ENCODE measurements at regions not wholly inside any gene's neighbourhood (a gene's known extent, or its start where the extent isn't known, plus 50 kb on each side); places are given as distances from the start of the nearest gene placed in this dataset.
"Not testable (repeated sequence)": the region's sequence is repeated elsewhere in the genome, so short reads cannot be mapped to it uniquely, and the experiment has no call there.

- TF ChIP-seq, protein P1, sequence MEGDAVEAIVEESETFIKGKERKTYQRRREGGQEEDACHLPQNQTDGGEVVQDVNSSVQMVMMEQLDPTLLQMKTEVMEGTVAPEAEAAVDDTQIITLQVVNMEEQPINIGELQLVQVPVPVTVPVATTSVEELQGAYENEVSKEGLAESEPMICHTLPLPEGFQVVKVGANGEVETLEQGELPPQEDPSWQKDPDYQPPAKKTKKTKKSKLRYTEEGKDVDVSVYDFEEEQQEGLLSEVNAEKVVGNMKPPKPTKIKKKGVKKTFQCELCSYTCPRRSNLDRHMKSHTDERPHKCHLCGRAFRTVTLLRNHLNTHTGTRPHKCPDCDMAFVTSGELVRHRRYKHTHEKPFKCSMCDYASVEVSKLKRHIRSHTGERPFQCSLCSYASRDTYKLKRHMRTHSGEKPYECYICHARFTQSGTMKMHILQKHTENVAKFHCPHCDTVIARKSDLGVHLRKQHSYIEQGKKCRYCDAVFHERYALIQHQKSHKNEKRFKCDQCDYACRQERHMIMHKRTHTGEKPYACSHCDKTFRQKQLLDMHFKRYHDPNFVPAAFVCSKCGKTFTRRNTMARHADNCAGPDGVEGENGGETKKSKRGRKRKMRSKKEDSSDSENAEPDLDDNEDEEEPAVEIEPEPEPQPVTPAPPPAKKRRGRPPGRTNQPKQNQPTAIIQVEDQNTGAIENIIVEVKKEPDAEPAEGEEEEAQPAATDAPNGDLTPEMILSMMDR (IDR thresholded peaks at IDR 0.05; ENCODE audit: control insufficient read depth, insufficient read depth, low read depth, low read length, missing control alignments): no peak
Measured at GRCh38 chr2:52269696-52270485, 1238.0 kb upstream of the NRXN1 start.

DNA sequence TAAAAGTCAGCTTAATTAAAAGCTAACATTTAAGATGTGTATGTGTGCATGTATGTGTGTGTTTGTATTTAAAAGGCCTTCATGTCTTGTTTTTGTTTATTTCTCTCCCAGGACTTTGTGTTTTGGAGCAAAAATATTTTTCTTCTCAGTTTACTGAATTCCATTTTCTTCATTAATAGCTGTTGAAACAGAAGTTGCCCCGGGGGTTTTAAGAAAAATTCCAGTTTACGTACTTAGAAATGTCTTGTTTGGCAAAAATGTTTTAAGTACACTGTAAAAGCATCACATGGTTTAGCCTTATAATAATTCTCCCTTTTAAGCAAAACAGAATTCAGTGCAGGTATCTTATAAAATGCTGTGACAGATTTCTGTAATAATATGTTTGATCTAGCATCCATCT is 1233.0 kb upstream of the NRXN1 start:
- no peak for DNase-seq (ENCODE audit: low read depth)
- no peak overlapping the region for H3K4me3 ChIP-seq (ENCODE audit: control insufficient read depth, low read depth, low read length)
- TF ChIP-seq, protein P1 (IDR thresholded peaks at IDR 0.05; ENCODE audit: control insufficient read depth, insufficient read depth, low read depth, low read length, missing control alignments): no peak

More at GRCh38 chr2:52269696-52270485, 1238.0 kb upstream of the NRXN1 start:
- H3K4me3 ChIP-seq (ENCODE audit: control insufficient read depth, low read depth, low read length): no peak overlapping the region
- DNase-seq (ENCODE audit: low read depth): no peak

DNA sequence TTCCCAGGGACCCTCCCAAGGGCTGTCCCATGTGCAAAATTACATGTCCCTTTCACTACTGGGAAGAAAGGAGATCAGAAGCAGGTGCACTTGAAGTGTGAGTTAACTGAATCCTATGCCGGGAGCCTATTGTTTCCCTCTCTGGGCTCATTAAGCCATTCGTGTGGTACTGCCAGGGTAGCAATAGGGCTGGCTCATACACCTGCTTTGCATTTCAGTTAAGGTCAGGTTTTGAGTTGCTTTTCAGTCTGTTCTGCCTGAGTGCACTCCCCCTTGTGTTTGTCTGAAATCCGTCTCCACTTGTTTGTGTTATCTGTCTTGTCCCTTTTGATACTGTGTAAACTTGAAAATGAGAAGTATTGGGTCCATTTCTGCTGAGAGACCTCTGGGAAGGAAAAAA is 1232.6 kb upstream of the NRXN1 start:
- no peak for DNase-seq (ENCODE audit: low read depth)
- no peak overlapping the region for H3K4me3 ChIP-seq (ENCODE audit: control insufficient read depth, low read depth, low read length)
- TF ChIP-seq, protein P1 (IDR thresholded peaks at IDR 0.05; ENCODE audit: control insufficient read depth, insufficient read depth, low read depth, low read length, missing control alignments): no peak

- no peak overlapping the region for H3K4me3 ChIP-seq (ENCODE audit: control insufficient read depth, low read depth, low read length)
- TF ChIP-seq, protein P1 (IDR thresholded peaks at IDR 0.05; ENCODE audit: control insufficient read depth, insufficient read depth, low read depth, low read length, missing control alignments): no peak
- no peak for DNase-seq (ENCODE audit: low read depth)
Measured at GRCh38 chr2:52260904-52261303, 1229.0 kb upstream of the NRXN1 start.

DNA sequence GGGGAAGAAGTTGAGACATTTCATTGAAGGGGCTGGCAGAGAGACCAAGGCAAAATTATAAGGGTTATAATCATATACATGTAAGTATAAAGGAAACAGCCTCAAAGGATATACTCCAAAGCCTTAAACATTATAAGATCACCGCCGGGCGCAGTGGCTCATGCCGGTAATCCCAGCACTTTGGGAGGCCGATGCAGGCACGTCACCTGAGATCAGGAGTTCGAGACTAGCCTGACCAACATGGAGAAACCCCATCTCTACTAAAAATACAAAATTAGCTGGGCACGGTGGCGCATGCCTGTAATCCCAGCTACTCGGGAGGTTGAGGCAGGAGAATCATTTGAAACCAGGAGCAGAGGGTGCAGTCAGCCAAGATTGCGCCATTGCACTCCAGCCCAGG is 1227.0 kb upstream of the NRXN1 start:
- DNase-seq (ENCODE audit: low read depth); H3K4me3 ChIP-seq (ENCODE audit: control insufficient read depth, low read depth, low read length): not testable (repeated sequence)

DNA sequence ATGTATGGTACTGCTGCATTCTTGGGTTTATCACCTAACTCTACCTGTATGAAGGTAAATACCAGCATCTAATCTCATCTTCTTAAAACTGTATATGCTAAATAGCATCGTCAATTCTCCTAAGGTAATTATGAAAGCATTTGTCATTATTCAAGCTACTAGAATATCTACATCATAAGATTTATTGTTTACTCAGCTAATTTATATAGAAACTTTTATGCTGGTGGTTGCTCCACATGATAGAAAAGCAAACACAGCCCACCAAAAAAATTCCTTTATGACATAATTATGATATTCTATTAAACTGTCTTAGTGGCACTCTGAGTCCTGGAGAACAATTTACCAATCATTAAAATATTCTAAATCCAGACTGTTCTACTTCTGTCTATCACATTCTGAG is 1226.1 kb upstream of the NRXN1 start:
- H3K4me3 ChIP-seq (ENCODE audit: control insufficient read depth, low read depth, low read length): no peak overlapping the region
- no peak for DNase-seq (ENCODE audit: low read depth)
- TF ChIP-seq, protein P1 (IDR thresholded peaks at IDR 0.05; ENCODE audit: control insufficient read depth, insufficient read depth, low read depth, low read length, missing control alignments): no peak

- H3K4me3 ChIP-seq (ENCODE audit: control insufficient read depth, low read depth, low read length): no peak overlapping the region
- TF ChIP-seq, protein P1 (IDR thresholded peaks at IDR 0.05; ENCODE audit: control insufficient read depth, insufficient read depth, low read depth, low read length, missing control alignments): no peak
Measured at GRCh38 chr2:52253416-52253980, 1221.6 kb upstream of the NRXN1 start.

More at GRCh38 chr2:52253416-52253980, 1221.6 kb upstream of the NRXN1 start:
- no peak for DNase-seq (ENCODE audit: low read depth)
